Superior temporal gyrus (tissue), 1 donor: ENCODE measurements at regions not wholly inside any gene's neighbourhood (a gene's known extent, or its start where the extent isn't known, plus 50 kb on each side); places are given as distances from the start of the nearest gene placed in this dataset.
A peak's percentile ranks its signal among the peaks of the same experiment; 100 is the strongest.
"Not testable (repeated sequence)": the region's sequence is repeated elsewhere in the genome, so short reads cannot be mapped to it uniquely, and the experiment has no call there.

ENCODE experiments used
- DNase-seq: peaks from one replicate; pipeline ENCODE4 v3.0.0-alpha.2; 2016; ENCODE audit errors: extremely low spot score

GRCh38 chr2:37758141-37758601 lies 86.7 kb upstream of the CDC42EP3 start:
- not testable (repeated sequence) for DNase-seq

GRCh38 chr2:37759989-37760388 lies 88.5 kb upstream of the CDC42EP3 start:
- not testable (repeated sequence) for DNase-seq

- no peak for DNase-seq
Measured at GRCh38 chr2:37760471-37760870, 89.0 kb upstream of the CDC42EP3 start.

- not testable (repeated sequence) for DNase-seq
Measured at GRCh38 chr2:37762281-37762680, 90.8 kb upstream of the CDC42EP3 start.

GRCh38 chr2:37764739-37765138 lies 93.3 kb upstream of the CDC42EP3 start:
- DNase-seq, result no peak

GRCh38 chr2:37766106-37766505 lies 94.7 kb upstream of the CDC42EP3 start:
- DNase-seq, result no peak

GRCh38 chr2:37767046-37767445 lies 95.6 kb upstream of the CDC42EP3 start:
- no peak for DNase-seq

- no peak for DNase-seq
Measured at GRCh38 chr2:37767959-37768925, 96.8 kb upstream of the CDC42EP3 start.

- no peak for DNase-seq
Measured at GRCh38 chr2:37769551-37769950, 98.1 kb upstream of the CDC42EP3 start.

- no peak for DNase-seq
Measured at GRCh38 chr2:37770797-37771196, 99.4 kb upstream of the CDC42EP3 start.

- no peak for DNase-seq
Measured at GRCh38 chr2:37771600-37772088, 100.2 kb upstream of the CDC42EP3 start.

- DNase-seq, result no peak
Measured at GRCh38 chr2:37773371-37774130, 102.1 kb upstream of the CDC42EP3 start.

- not testable (repeated sequence) for DNase-seq
Measured at GRCh38 chr2:37774171-37774944, 102.9 kb upstream of the CDC42EP3 start.

- no peak for DNase-seq
Measured at GRCh38 chr2:37774976-37775907, 103.8 kb upstream of the CDC42EP3 start.

GRCh38 chr2:37775908-37776250 lies 104.4 kb upstream of the CDC42EP3 start:
- DNase-seq, result peak; percentile 31

- DNase-seq, result no peak
Measured at GRCh38 chr2:37776487-37776886, 105.0 kb upstream of the CDC42EP3 start.

GRCh38 chr2:37779139-37779538 lies 107.7 kb upstream of the CDC42EP3 start:
- no peak for DNase-seq

- DNase-seq, result no peak
Measured at GRCh38 chr2:37779611-37780386, 108.4 kb upstream of the CDC42EP3 start.

- no peak for DNase-seq
Measured at GRCh38 chr2:37780387-37780676, 108.9 kb upstream of the CDC42EP3 start.

GRCh38 chr2:37781028-37781427 lies 109.6 kb upstream of the CDC42EP3 start:
- DNase-seq, result no peak
